Esophagus muscularis mucosa (tissue), 4 donors: ENCODE measurements at regions not wholly inside any gene's neighbourhood (a gene's known extent, or its start where the extent isn't known, plus 50 kb on each side); places are given as distances from the start of the nearest gene placed in this dataset.
"Not testable (repeated sequence)": the region's sequence is repeated elsewhere in the genome, so short reads cannot be mapped to it uniquely, and the experiment has no call there.

ENCODE experiments used
- DNase-seq: peaks from one replicate; pipeline ENCODE4 v3.0.0-alpha.2; 2017; ENCODE audit errors: extremely low spot score
- H3K27ac ChIP-seq, 4 donors: fragments of 200-600 bp; sonication (generic); replicated peaks in 1 of 4; 1 replicate in 3 of 4; 2 replicates in 1 of 4; pipeline ENCODE4 v1.5.1; 2016 to 2019; ENCODE audit warnings: mild to moderate bottlenecking in 1 of 4
- H3K27me3 ChIP-seq, 4 donors: fragments of 200-600 bp; sonication (generic); one replicate each; pipeline versions ENCODE4 v1.5.1 to v1.6.0; 2016 to 2019
- H3K36me3 ChIP-seq, 4 donors: fragments of 200-600 bp; sonication (generic); one replicate each; pipeline ENCODE4 v1.5.1; 2016 to 2019
- H3K4me1 ChIP-seq, 4 donors: fragments of 200-600 bp; sonication (generic); one replicate each; pipeline ENCODE4 v1.5.1; 2016 to 2019
- H3K4me3 ChIP-seq, 4 donors: fragments of 200-600 bp; sonication (generic); 1 replicate in 2 of 4; 2 replicates in 2 of 4; pipeline ENCODE4 v1.5.1; 2016 to 2019; ENCODE audit warnings: mild to moderate bottlenecking in 4 of 4, moderate library complexity in 1 of 4
- H3K9me3 ChIP-seq, 4 donors: fragments of 200-600 bp; sonication (generic); 1 replicate in 3 of 4; 2 replicates in 1 of 4; pipeline ENCODE4 v1.5.1; 2016 to 2019
- CTCF ChIP-seq, 3 experiments: fragments of 200-600 bp in 2 of 3; fragments of 450-650 bp in 1 of 3; sonication (generic) in 2 of 3; IDR thresholded peaks; one replicate each; pipeline ENCODE4 v1.5.1; 2017 to 2019; ENCODE audit warnings: antibody characterized with exemption in 3 of 3, mild to moderate bottlenecking in 2 of 3, moderate library complexity in 1 of 3
- EP300 ChIP-seq: sonication (generic); formaldehyde crosslinking; IDR thresholded peaks from one replicate; pipeline ENCODE4 v1.6.1; 2017; ENCODE audit warnings: antibody characterized with exemption
- POLR2A ChIP-seq: fragments of 450-650 bp; IDR thresholded peaks from one replicate; pipeline ENCODE4 v1.6.1; 2017; ENCODE audit warnings: antibody characterized with exemption, moderate library complexity, mild to moderate bottlenecking, low read depth
- POLR2AphosphoS5 ChIP-seq, 2 donors: sonication (generic); formaldehyde crosslinking; IDR thresholded peaks; one replicate each; pipeline ENCODE4 v1.6.1; 2017; ENCODE audit warnings: antibody characterized with exemption in 2 of 2
- WGBS: methylation state at CpG from one replicate; pipeline ENCODE4 v1.1.5; 2018; 5-methylcytosine and 5-hydroxymethylcytosine counted together
- intact Hi-C: fragments of 100-400 bp; cut with DNase I; formaldehyde crosslinking; loops from one replicate; pipeline ENCODE4 v1.15.1; 2023

GRCh38 chr20:29430531-29430930 is 1826.9 kb upstream of the DEFB115 start:
- Histone ChIP-seq H3K9me3 (no peaks in the 10 kb centered on the region), H3K4me3 (peak overlapping the region in 1 of 4 donors; percentile 14), H3K27me3 (peaks cover 0 to 52% (median 0%) of the 10 kb centered on the region in 4 donors), H3K36me3 (no peaks in the 10 kb centered on the region), H3K27ac (no peak overlapping the region), H3K4me1 (peaks cover 0 to 9% (median 0%) of the 10 kb centered on the region in 4 donors)
- 39% methylated on average over 7 of the region's 43 CpGs for WGBS
- no peak for DNase-seq
- intact Hi-C loops = no loop called here
- no peak for TF ChIP-seq CTCF (IDR thresholded peaks at IDR 0.05)
- no peak for TF ChIP-seq EP300
- no peak for TF ChIP-seq POLR2AphosphoS5 (IDR thresholded peaks at IDR 0.05)
- no peak for TF ChIP-seq POLR2A

- H3K27me3 ChIP-seq, H3K27ac ChIP-seq, intact Hi-C loops, DNase-seq, H3K36me3 ChIP-seq, H3K9me3 ChIP-seq, H3K4me3 ChIP-seq: not testable (repeated sequence)
- 71% methylated on average over 3 of the region's 3 CpGs for WGBS
- peaks cover 0 to 14% (median 0%) of the 10 kb centered on the region in 4 donors for H3K4me1 ChIP-seq
Measured at GRCh38 chr20:29440721-29441120, 1816.7 kb upstream of the DEFB115 start.

- Histone ChIP-seq H3K4me3 (peak overlapping the region in 2 of 4 donors; percentile 7 to 28), H3K27me3 (peaks cover 0 to 22% (median 0%) of the 10 kb centered on the region in 4 donors), H3K4me1 (peaks cover 0 to 14% (median 0%) of the 10 kb centered on the region in 4 donors)
- DNase-seq, H3K27ac ChIP-seq, H3K9me3 ChIP-seq, intact Hi-C loops, H3K36me3 ChIP-seq: not testable (repeated sequence)
- peak; percentile 47 to 65 (median 57) for TF ChIP-seq CTCF (IDR thresholded peaks at IDR 0.05)
- 14% methylated on average over 7 of the region's 7 CpGs for WGBS
Measured at GRCh38 chr20:29443206-29443781, 1814.2 kb upstream of the DEFB115 start.

GRCh38 chr20:29443819-29444218 is 1813.6 kb upstream of the DEFB115 start:
- WGBS = 58% methylated on average over 3 of the region's 3 CpGs
- intact Hi-C loops = no loop called here
- H3K4me3 ChIP-seq = no peak overlapping the region
- no peak for TF ChIP-seq EP300
- TF ChIP-seq POLR2AphosphoS5 (IDR thresholded peaks at IDR 0.05) = no peak
- no peak for TF ChIP-seq POLR2A
- no peak for TF ChIP-seq CTCF (IDR thresholded peaks at IDR 0.05)
- peaks cover 0 to 14% (median 0%) of the 10 kb centered on the region in 4 donors for H3K4me1 ChIP-seq
- DNase-seq = no peak
- H3K9me3 ChIP-seq = peaks cover 0 to 2% (median 0%) of the 10 kb centered on the region in 4 donors
- no peak overlapping the region for H3K27ac ChIP-seq
- H3K27me3 ChIP-seq = peaks cover 0 to 27% (median 0%) of the 10 kb centered on the region in 4 donors
- no peaks in the 10 kb centered on the region for H3K36me3 ChIP-seq

- Histone ChIP-seq H3K27me3 (peaks cover 0 to 30% (median 0%) of the 10 kb centered on the region in 4 donors), H3K4me1 (peaks cover 0 to 14% (median 0%) of the 10 kb centered on the region in 4 donors), H3K4me3 (peak overlapping the region in 1 of 4 donors; percentile 42), H3K27ac (peak overlapping the region in 1 of 4 donors; percentile 71), H3K9me3 (peaks cover 0 to 11% (median 2%) of the 10 kb centered on the region in 4 donors)
- intact Hi-C loops, H3K36me3 ChIP-seq, DNase-seq: not testable (repeated sequence)
- 55% methylated on average over 27 of the region's 28 CpGs for WGBS
Measured at GRCh38 chr20:29445050-29445907, 1812.2 kb upstream of the DEFB115 start.

GRCh38 chr20:29447517-29448484 is 1809.7 kb upstream of the DEFB115 start:
- 64% methylated on average over 49 of the region's 52 CpGs for WGBS
- DNase-seq, H3K36me3 ChIP-seq, H3K27ac ChIP-seq, intact Hi-C loops: not testable (repeated sequence)
- Histone ChIP-seq H3K4me3 (peak overlapping the region in 1 of 4 donors; percentile 27), H3K9me3 (peaks cover 0 to 11% (median 2%) of the 10 kb centered on the region in 4 donors), H3K27me3 (peaks cover 0 to 30% (median 0%) of the 10 kb centered on the region in 4 donors), H3K4me1 (peaks cover 0 to 14% (median 0%) of the 10 kb centered on the region in 4 donors)
